ENCODE measurements at regions not wholly inside any gene's neighbourhood (a gene's known extent, or its start where the extent isn't known, plus 50 kb on each side); places are given as distances from the start of the nearest gene placed in this dataset.

DNA sequence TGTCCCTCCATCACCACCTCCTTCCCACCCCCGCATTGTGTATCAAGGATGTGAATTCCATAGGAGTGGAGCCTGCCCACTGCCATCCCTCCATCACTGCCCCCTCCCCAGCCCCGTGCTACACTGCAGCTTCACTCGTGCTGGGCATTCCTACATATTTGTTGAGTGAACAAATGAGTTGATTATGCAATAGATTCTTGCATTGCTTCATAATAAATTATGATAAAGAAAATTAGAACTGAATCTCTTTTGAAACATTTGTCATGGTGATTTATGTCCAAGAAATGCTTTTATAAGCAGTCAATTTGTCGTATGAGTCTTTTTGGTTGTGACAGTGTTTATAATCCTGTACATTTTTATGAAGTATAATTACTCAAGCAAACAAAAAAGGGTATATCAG lies 83.2 kb downstream of the IRX1 start:
- TF ChIP-seq, protein P1, sequence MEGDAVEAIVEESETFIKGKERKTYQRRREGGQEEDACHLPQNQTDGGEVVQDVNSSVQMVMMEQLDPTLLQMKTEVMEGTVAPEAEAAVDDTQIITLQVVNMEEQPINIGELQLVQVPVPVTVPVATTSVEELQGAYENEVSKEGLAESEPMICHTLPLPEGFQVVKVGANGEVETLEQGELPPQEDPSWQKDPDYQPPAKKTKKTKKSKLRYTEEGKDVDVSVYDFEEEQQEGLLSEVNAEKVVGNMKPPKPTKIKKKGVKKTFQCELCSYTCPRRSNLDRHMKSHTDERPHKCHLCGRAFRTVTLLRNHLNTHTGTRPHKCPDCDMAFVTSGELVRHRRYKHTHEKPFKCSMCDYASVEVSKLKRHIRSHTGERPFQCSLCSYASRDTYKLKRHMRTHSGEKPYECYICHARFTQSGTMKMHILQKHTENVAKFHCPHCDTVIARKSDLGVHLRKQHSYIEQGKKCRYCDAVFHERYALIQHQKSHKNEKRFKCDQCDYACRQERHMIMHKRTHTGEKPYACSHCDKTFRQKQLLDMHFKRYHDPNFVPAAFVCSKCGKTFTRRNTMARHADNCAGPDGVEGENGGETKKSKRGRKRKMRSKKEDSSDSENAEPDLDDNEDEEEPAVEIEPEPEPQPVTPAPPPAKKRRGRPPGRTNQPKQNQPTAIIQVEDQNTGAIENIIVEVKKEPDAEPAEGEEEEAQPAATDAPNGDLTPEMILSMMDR (IDR thresholded peaks at IDR 0.05; ENCODE audit: low read length) = no peak
- TF ChIP-seq EZH2 (optimal IDR thresholded peaks at IDR 0.05; ENCODE audit: low read depth, low read length) (no peak), EZH2phosphoT487 (IDR thresholded peaks at IDR 0.05; ENCODE audit: low read length) (no peak)

Data from MM.1S (cell line).